HAP-1 (cell line): ENCODE measurements at regions not wholly inside any gene's neighbourhood (a gene's known extent, or its start where the extent isn't known, plus 50 kb on each side); places are given as distances from the start of the nearest gene placed in this dataset.

Experiments
- DNase-seq, 2 experiments: peaks; one replicate each; pipeline ENCODE4 v3.0.0-alpha.2; 2016 to 2020; ENCODE audit warnings: low spot score in 2 of 2
- H3K27me3 ChIP-seq: fragments of 250-450 bp; sonication (Bioruptor Pico); 2 replicates; pipeline ENCODE4 v1.5.1; 2020; ENCODE audit warnings: low read depth, mild to moderate bottlenecking, moderate library complexity
- H3K36me3 ChIP-seq: fragments of 250-450 bp; sonication (Bioruptor Pico); replicated peaks from 2 replicates; pipeline ENCODE4 v1.5.1; 2020; ENCODE audit warnings: mild to moderate bottlenecking
- H3K4me1 ChIP-seq: fragments of 250-450 bp; sonication (Bioruptor Pico); 2 replicates; pipeline ENCODE4 v1.5.1; 2020; ENCODE audit warnings: mild to moderate bottlenecking
- H3K4me3 ChIP-seq: fragments of 250-450 bp; sonication (Bioruptor Pico); 2 replicates; pipeline ENCODE4 v1.5.1; 2020; ENCODE audit warnings: mild to moderate bottlenecking, moderate library complexity
- H3K9me3 ChIP-seq: fragments of 250-450 bp; sonication (Bioruptor Pico); 2 replicates; pipeline ENCODE4 v1.5.1; 2020; ENCODE audit warnings: mild to moderate bottlenecking, moderate library complexity
- in situ Hi-C: fragments of 300-500 bp; cut with MboI; formaldehyde crosslinking; loops from 3 replicates; pipeline ENCODE4 v1.14.3; 2020; ENCODE audit warnings: low sequenced_read_pairs, inconsistent platforms, mixed read lengths

DNA sequence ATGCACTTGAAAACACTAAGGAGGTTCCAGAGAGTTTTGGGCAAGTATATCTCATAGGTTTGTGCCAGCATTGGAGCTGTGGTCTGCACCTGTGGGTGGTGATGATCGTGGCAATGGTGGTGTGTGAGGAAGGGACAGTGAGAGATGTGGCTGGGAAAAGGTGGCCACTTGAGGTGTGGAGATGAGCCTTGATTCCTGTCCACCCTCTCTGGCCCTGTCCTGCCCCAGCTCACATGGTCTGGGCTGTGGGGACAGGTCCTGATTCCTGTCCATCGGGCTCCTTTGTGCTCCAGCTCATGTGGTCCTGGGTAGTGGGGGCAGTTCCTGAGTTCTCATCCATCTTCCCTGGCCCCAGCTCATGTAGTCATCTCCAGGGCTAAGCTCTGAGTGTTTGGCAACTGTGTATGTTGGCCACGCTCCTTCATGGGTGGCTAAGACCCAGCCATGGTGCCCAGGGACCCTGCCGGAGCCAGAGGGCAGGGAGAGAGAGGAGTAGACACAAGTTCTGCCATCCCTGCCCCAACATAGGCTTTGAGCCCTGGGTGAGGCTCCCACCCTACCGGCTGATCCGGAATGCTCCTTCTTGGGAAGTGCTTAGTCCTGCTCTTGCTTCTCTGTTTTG is 294.4 kb upstream of the HDAC4 start:
- no peaks in the 10 kb centered on the region for H3K27me3 ChIP-seq
- no peaks in the 10 kb centered on the region for H3K9me3 ChIP-seq
- in situ Hi-C loops = no loop called here
- H3K4me3 ChIP-seq = no peak overlapping the region
- no peak for DNase-seq
- H3K4me1 ChIP-seq = peaks cover 3% of the 10 kb centered on the region
- H3K36me3 ChIP-seq = no peaks in the 10 kb centered on the region

DNA sequence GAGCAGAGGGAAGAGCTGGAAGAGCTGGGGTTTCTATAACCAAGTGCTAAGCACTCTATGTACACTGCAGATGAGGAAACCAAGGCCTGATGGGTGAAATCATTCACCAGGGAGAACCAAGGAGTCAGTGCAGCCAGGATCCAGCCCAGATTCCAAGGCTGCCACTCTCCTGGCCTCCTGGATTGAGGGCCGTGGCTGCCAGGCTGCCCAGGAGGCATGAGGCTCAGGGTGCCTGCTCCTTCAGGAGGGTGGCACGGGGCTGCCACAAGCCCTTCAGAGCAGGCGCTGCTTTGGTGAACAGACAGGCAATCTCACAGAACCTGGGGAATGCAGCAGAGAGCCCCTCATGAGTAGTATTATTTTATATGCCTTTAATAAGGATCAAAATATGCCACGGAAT is 293.7 kb upstream of the HDAC4 start:
- no peaks in the 10 kb centered on the region for H3K27me3 ChIP-seq
- in situ Hi-C loops = no loop called here

DNA sequence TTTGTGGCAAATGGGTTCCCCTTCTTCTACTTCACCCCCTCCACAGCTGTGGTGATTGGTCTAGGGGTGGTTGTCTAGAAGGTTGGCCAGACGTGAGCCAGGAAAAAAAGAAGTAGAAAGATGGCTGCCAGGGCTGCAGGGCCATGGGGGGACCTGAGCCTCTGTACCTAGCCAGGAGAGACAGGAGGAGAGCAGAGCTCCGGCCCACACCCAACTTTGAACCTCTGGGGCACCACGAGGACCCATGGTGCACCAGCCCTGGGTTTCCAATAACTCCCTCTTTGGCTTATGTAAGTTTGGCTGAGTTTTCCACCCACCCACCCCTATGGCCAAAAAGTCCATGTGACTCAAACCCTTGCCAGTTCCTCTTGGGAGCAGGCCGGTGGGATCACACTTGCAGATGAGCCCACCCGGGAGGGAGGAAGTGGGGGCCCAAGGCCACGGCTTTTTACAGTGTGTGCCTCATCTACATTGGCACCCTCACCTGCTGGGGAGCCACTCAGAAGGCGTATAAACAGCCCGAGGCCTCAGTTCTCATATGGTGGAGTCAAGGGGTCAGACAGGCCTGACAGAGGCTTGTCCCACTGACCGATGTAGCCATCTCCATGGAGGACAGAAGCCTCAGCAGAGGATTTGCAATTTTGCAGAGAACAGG is 293.1 kb upstream of the HDAC4 start:
- in situ Hi-C loops = no loop called here

More for the DNA sequence above, 293.7 kb upstream of the HDAC4 start:
- Histone ChIP-seq H3K4me3 (no peak overlapping the region), H3K4me1 (peaks cover 3% of the 10 kb centered on the region), H3K36me3 (no peaks in the 10 kb centered on the region), H3K9me3 (no peaks in the 10 kb centered on the region)
- no peak for DNase-seq

DNA sequence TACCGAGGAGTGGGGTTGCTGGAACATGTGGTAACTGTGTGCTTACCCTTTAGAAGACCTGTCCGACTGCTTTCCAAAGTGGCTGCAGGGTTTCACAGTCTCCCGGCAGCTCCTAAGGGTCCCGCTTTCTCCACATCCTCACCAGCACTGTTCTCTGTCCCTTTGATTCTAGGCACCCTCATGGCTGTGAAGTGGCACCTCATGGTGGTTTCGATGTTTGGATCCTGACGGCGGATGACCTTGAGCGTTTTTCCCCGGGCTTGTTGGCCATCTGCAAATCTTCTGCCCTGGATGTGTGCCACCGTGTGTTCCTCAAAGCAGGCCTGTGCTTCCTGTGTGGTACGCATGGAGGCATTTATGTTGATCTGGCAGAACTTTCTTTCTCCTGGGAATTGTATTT is 292.5 kb upstream of the HDAC4 start:
- Histone ChIP-seq H3K4me1 (peaks cover 3% of the 10 kb centered on the region), H3K27me3 (no peaks in the 10 kb centered on the region), H3K36me3 (no peaks in the 10 kb centered on the region), H3K4me3 (no peak overlapping the region), H3K9me3 (no peaks in the 10 kb centered on the region)
- in situ Hi-C loops = no loop called here
- DNase-seq = no peak

More for the DNA sequence above, 293.1 kb upstream of the HDAC4 start:
- Histone ChIP-seq H3K4me3 (no peak overlapping the region), H3K9me3 (no peaks in the 10 kb centered on the region), H3K36me3 (no peaks in the 10 kb centered on the region), H3K27me3 (no peaks in the 10 kb centered on the region), H3K4me1 (peaks cover 3% of the 10 kb centered on the region)
- no peak for DNase-seq

DNA sequence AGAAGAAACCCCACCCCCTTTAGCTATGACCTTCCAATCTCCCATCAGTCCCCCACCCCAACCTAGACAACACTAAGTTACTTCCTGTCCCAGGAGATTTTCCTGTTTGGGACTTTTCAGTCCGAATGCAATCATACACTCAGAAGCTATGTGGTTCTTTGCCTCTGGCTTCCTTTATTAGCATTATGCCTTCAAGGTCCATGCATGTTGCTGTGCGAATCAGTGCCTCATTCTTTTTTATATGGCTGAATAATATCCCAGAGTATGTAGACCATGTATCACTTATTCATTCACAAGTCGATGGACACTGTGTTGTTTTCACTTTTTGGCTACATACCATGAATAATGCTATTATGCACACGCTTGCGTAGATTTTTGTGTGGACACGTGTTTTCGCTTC is 292.1 kb upstream of the HDAC4 start:
- peak in 1 of 2 experiments; percentile 58 for DNase-seq
- H3K4me3 ChIP-seq = no peak overlapping the region
- in situ Hi-C loops = no loop called here
- H3K9me3 ChIP-seq = no peaks in the 10 kb centered on the region
- no peaks in the 10 kb centered on the region for H3K36me3 ChIP-seq
- peaks cover 3% of the 10 kb centered on the region for H3K4me1 ChIP-seq
- H3K27me3 ChIP-seq = no peaks in the 10 kb centered on the region

DNA sequence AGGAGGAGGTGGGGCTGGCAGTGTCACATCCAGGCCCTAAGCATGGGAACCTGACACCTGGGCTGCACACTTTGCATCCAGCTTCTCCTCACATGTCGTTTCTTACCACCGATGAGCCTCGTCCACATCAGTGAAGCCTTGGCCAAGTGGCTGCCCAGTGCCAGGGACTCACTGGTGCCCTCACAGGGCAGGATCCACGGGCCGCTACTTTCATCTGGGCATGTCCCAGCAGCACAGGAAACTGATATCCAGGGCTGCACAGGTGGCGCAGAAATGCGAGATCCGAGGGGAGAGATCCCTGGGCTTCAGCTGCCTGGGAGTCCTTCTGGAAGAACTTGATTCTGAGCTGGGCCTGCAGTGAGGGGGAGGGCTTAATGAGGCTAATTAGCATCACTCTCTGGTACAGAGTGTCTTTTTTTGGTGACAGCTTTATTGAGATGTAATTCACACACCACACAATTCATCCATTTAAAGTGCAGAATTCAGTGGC is 291.6 kb upstream of the HDAC4 start:
- no peaks in the 10 kb centered on the region for H3K27me3 ChIP-seq
- DNase-seq = peak in 1 of 2 experiments; percentile 40
- in situ Hi-C loops = no loop called here
- H3K9me3 ChIP-seq = no peaks in the 10 kb centered on the region
- no peaks in the 10 kb centered on the region for H3K36me3 ChIP-seq
- peaks cover 3% of the 10 kb centered on the region for H3K4me1 ChIP-seq
- no peak overlapping the region for H3K4me3 ChIP-seq

DNA sequence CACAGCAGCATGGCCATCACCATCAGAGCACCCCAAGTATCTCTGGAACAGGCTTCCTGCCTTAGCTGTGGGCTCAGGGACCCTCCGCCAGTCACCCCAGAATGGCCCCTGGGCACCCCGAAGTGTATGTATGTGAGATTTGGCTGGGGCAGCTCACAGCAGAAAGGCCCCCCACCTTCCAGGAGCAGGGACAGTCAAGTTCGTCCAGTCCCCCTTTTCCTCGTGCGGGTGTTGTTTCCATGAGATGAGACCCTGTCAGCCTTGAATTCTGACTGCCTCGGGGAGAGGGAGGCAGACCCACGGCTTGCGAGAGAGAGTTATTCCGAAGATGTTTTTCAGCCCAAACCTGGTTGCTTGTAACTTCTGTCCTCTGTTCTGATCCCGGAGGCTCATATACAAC is 290.9 kb upstream of the HDAC4 start:
- H3K9me3 ChIP-seq = no peaks in the 10 kb centered on the region
- no peaks in the 10 kb centered on the region for H3K36me3 ChIP-seq
- in situ Hi-C loops = no loop called here
- DNase-seq = no peak
- no peaks in the 10 kb centered on the region for H3K27me3 ChIP-seq
- H3K4me3 ChIP-seq = no peak overlapping the region
- H3K4me1 ChIP-seq = peaks cover 3% of the 10 kb centered on the region

DNA sequence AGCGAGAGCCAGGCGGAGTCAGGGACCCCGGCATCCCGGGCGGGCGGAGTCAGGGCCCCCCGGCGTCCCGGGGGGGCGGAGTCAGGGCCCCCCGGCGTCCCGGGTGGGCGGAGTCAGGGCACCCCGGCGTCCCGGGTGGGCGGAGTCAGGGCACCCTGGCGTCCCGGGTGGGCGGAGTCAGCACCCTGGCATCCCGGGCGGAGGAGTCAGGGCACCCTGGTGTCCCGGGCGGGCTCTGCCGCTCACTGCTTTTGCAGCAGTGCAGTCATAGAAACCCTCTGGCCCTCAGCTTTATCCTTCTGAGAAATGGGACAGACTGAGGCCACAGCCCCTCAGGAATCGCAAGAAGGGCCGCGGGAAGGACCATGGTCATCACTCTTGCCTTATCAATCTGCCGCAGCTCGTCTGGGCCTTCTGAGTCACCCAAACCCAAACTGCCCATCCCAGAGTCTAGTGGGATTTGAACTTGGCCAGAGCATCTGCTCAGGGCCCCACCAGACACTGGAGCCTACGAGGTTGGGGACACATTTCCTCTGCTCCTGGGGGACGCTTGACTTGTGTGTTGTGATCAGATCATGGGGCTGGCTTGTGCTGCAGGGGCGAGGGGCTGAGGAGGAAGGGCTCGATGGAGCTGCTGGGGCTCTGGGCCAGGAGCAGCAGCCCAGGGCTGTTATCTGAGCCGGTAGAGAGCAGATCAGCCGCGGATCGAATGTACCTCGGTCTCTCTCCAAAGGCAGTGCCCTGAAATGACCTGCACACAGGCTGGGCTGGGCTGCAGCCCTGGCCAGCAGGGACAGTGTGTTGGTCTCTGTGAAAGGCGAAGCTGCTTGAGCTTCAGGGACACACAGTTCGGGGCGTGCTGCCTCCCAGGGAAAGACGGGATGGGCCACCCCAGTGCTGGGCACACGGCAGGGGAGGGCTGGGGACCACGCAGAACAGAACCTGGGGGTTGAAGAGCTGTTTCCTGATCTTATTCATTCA is 290.1 kb upstream of the HDAC4 start:
- no peak for DNase-seq
- in situ Hi-C loops = no loop called here
- no peaks in the 10 kb centered on the region for H3K27me3 ChIP-seq

DNA sequence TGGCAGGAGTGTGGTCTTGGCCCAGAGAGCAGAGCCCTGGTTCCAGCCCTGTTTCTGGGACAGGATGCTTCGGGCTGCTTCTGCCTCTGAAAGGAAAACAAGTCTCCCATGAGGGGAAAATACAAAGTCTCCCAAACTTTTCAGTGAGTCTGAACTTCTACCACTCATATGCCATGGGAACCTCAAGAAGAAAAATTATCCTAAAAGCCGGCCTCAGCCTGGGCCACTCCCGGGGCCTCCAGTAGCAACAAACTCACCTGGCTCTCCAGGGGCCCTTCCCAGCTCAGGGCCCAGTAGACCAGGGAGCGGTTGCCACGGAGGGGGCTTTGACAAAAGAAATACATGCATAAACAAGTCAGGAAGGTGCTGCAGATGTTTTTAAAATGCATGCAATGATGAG is 289.2 kb upstream of the HDAC4 start:
- H3K4me1 ChIP-seq = peaks cover 3% of the 10 kb centered on the region
- in situ Hi-C loops = no loop called here
- DNase-seq = no peak
- H3K4me3 ChIP-seq = no peak overlapping the region
- no peaks in the 10 kb centered on the region for H3K9me3 ChIP-seq
- no peaks in the 10 kb centered on the region for H3K27me3 ChIP-seq
- no peaks in the 10 kb centered on the region for H3K36me3 ChIP-seq

More for the DNA sequence above, 290.1 kb upstream of the HDAC4 start:
- Histone ChIP-seq H3K9me3 (no peaks in the 10 kb centered on the region), H3K4me1 (peaks cover 3% of the 10 kb centered on the region), H3K4me3 (no peak overlapping the region), H3K36me3 (no peaks in the 10 kb centered on the region)

DNA sequence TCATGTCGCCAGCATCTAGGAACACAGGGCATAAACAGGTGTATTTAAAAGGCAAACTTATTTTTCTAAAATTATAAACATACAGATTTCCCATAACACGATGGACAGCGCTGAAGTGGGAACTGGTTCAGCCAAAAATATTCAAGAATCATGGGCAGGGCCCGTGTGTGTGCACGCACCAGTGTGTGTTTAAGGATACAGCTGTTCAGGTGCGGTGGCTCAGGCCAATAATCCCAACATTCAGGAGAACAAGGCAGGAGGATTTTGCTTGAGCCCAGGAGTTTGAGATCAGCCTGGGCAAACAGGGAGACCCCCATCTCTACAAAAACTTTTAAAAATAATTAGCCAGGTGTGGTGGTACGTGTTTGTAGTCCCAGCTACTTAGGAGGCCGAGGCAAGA is 288.6 kb upstream of the HDAC4 start:
- Histone ChIP-seq H3K9me3 (no peaks in the 10 kb centered on the region), H3K36me3 (no peaks in the 10 kb centered on the region), H3K4me3 (no peak overlapping the region), H3K4me1 (peaks cover 3% of the 10 kb centered on the region), H3K27me3 (no peaks in the 10 kb centered on the region)
- no peak for DNase-seq
- in situ Hi-C loops = no loop called here

DNA sequence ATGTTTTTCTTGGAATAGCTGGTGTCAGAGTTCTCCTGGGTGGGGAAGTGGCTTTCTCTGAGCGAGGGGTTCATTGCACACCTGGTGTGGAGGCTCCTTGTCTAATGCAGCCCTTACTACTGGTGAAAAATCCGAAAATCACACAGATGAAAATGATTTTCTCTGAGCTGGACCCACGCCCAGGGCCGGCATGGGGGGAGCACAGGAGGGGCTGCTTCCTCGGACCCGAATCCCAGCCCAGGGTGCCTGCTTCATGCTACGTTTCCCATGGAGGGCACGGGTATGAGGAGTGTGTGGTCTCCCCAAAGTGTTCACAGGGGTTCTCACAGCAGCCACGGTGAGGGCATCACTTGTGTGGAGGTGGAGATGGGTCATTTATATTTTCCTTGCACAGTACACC is 288.0 kb upstream of the HDAC4 start:
- H3K36me3 ChIP-seq = no peaks in the 10 kb centered on the region
- no peak overlapping the region for H3K4me3 ChIP-seq
- no peaks in the 10 kb centered on the region for H3K27me3 ChIP-seq
- peaks cover 3% of the 10 kb centered on the region for H3K4me1 ChIP-seq
- H3K9me3 ChIP-seq = no peaks in the 10 kb centered on the region
- DNase-seq = no peak
- in situ Hi-C loops = no loop called here

DNA sequence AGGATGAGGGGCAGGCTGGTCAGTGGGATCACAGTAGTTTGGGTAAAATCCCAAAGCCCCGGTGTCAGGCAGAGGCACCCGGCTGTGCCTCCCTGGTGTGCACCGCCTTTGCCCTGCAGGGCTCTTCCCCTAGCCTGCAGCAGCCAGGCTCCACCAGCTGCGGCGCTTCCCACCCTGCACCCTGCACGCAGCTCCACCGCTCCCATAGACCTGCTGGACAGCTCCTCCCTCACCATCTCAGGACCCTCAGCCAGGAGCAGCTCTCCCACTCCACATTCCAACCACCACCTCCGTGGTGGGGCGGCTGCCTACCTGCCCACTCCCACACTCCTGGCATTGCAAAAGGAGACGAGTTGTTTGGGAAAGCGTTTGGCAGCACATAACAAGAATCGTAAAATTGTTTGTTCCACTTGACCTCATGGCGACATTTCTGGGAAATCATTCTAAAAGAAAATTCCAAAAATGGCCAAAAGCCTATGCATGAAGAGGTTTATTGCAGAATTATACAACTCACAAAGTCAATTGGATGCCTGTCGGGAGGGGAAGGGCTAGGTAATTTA is 287.4 kb upstream of the HDAC4 start:
- Histone ChIP-seq H3K9me3 (no peaks in the 10 kb centered on the region), H3K36me3 (no peaks in the 10 kb centered on the region), H3K4me1 (peaks cover 3% of the 10 kb centered on the region), H3K27me3 (no peaks in the 10 kb centered on the region), H3K4me3 (no peak overlapping the region)
- in situ Hi-C loops = no loop called here
- no peak for DNase-seq

DNA sequence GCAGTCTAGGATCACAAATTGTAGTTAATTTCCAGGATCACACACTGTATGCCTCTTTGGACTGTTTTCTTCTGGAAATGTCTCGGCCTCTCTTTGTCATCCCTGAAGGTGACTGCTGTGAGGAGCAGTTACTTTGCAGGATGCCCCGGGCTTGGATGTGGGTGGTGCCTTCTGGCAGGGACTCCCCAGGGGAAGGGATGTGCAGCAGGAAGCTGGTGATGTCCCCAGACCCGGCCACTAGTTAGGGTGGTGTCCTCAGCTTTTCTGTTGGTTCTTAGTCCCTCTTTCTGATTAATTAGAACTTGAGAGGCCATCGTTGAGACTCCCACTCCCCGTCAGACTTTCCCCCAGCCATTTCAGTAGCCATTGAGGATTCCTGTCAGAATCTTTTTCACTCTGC is 286.6 kb upstream of the HDAC4 start:
- Histone ChIP-seq H3K36me3 (no peaks in the 10 kb centered on the region), H3K27me3 (no peaks in the 10 kb centered on the region), H3K4me3 (no peak overlapping the region), H3K9me3 (no peaks in the 10 kb centered on the region), H3K4me1 (no peaks in the 10 kb centered on the region; the same call in 1 of the 2 replicates)
- DNase-seq = no peak
- in situ Hi-C loops = no loop called here
